GM18873 (cell line): ENCODE measurements at regions not wholly inside any gene's neighbourhood (a gene's known extent, or its start where the extent isn't known, plus 50 kb on each side); places are given as distances from the start of the nearest gene placed in this dataset.
"Not testable (repeated sequence)": the region's sequence is repeated elsewhere in the genome, so short reads cannot be mapped to it uniquely, and the experiment has no call there.

Experiments used
- ATAC-seq: cut with Tn5 transposase; IDR thresholded peaks from one replicate; pipeline ENCODE4 v1.9.1; 2021; ENCODE audit warnings: mild to moderate bottlenecking, moderate library complexity, moderate number of reproducible peaks; ENCODE audit not compliant: unreplicated experiment, low FRiP score

- no peak for ATAC-seq
Observed at GRCh38 chr6:150681578-150682395, 82.1 kb downstream of the PLEKHG1 start.

- ATAC-seq = no peak
Observed at GRCh38 chr6:150683320-150683719, 83.6 kb downstream of the PLEKHG1 start.

GRCh38 chr6:150684161-150684560 lies 84.5 kb downstream of the PLEKHG1 start:
- no peak for ATAC-seq

- ATAC-seq = no peak
Observed at GRCh38 chr6:150684714-150685459, 85.2 kb downstream of the PLEKHG1 start.

- ATAC-seq = peak; percentile 59
Observed at GRCh38 chr6:150685860-150686259, 86.2 kb downstream of the PLEKHG1 start.

- no peak for ATAC-seq
Observed at GRCh38 chr6:150686566-150686965, 86.9 kb downstream of the PLEKHG1 start.

- ATAC-seq = no peak
Observed at GRCh38 chr6:150687508-150687907, 87.8 kb downstream of the PLEKHG1 start.

GRCh38 chr6:150689900-150690590 lies 90.4 kb downstream of the PLEKHG1 start:
- ATAC-seq = no peak

GRCh38 chr6:150690681-150691080 lies 91.0 kb downstream of the PLEKHG1 start:
- ATAC-seq = no peak

- no peak for ATAC-seq
Observed at GRCh38 chr6:150691463-150691862, 91.8 kb downstream of the PLEKHG1 start.

GRCh38 chr6:150692604-150693003 lies 92.9 kb downstream of the PLEKHG1 start:
- peak; percentile 84 for ATAC-seq

- ATAC-seq = no peak
Observed at GRCh38 chr6:150694889-150695288, 95.2 kb downstream of the PLEKHG1 start.

- no peak for ATAC-seq
Observed at GRCh38 chr6:150695652-150696051, 96.0 kb downstream of the PLEKHG1 start.

- ATAC-seq = no peak
Observed at GRCh38 chr6:150696190-150696589, 96.5 kb downstream of the PLEKHG1 start.

GRCh38 chr6:150696918-150697317 lies 97.2 kb downstream of the PLEKHG1 start:
- ATAC-seq = not testable (repeated sequence)

- no peak for ATAC-seq
Observed at GRCh38 chr6:150697515-150697914, 97.8 kb downstream of the PLEKHG1 start.

GRCh38 chr6:150698391-150698790 lies 98.7 kb downstream of the PLEKHG1 start:
- ATAC-seq = no peak

GRCh38 chr6:150702675-150703074 lies 103.0 kb downstream of the PLEKHG1 start:
- ATAC-seq = no peak

- no peak for ATAC-seq
Observed at GRCh38 chr6:150704447-150705192, 104.9 kb downstream of the PLEKHG1 start.

- no peak for ATAC-seq
Observed at GRCh38 chr6:150705392-150705791, 105.7 kb downstream of the PLEKHG1 start.
